HepG2 (cell line): ENCODE measurements at regions not wholly inside any gene's neighbourhood (a gene's known extent, or its start where the extent isn't known, plus 50 kb on each side); places are given as distances from the start of the nearest gene placed in this dataset.

Experiments used
- ATAC-seq: fragments of 200-7000 bp; cut with Tn5 transposase; 3 replicates; pipeline ENCODE4 v1.9.1; 2020; ENCODE audit warnings: mild to moderate bottlenecking, moderate library complexity
- BruUV-seq: library from RNA; stranded (reverse); fragments of 400-500 nt; replicated peaks from 2 replicates; lab custom pipeline; 2021; lab: Mats Ljungman, UMichigan
- CTCF ChIA-PET: fragments of 300-600 bp; formaldehyde crosslinking; extraction: SDS; loops from one replicate; lab custom pipeline; 2021; ENCODE audit warnings: low total read pairs, inconsistent platforms, low intra/inter-chr PET ratio; lab: Yijun Ruan, JAX
- POLR2A ChIA-PET: fragments of 350-600 bp; sonication (Branson Sonifier 250); formaldehyde crosslinking; loops from one replicate; lab custom pipeline; 2020; ENCODE audit warnings: antibody characterized with exemption, inconsistent platforms; lab: Yijun Ruan, JAX
- DNase-seq: peaks from one replicate; pipeline ENCODE4 v3.0.0-alpha.2; 2015; ENCODE audit warnings: low spot score
- FAIRE-seq: peaks from 3 replicates; lab custom pipeline; 2011; peaks lifted over from hg19 to GRCh38; lab: Jason Lieb, UNC
- H2AFZ ChIP-seq: one replicate; pipeline ENCODE4 v1.6.1; 2011; ENCODE audit warnings: low read length, inconsistent platforms
- H3K27ac ChIP-seq: fragments of 300-600 bp; 3 replicates; pipeline ENCODE4 v1.8.0; 2011; ENCODE audit warnings: mixed run types, mild to moderate bottlenecking, mixed read lengths, low read length, inconsistent platforms; ENCODE audit not compliant: insufficient read depth; ENCODE audit errors: extremely low read length
- H3K27me3 ChIP-seq, 2 experiments: fragments of 200-600 bp in 1 of 2; 2 replicates in 1 of 2; 3 replicates in 1 of 2; pipeline versions ENCODE4 v1.6.0 to v1.8.0; 2011; ENCODE audit warnings: low read length in 2 of 2, mild to moderate bottlenecking in 2 of 2, moderate library complexity in 2 of 2, inconsistent platforms in 1 of 2; ENCODE audit not compliant: insufficient read depth in 2 of 2, control insufficient read depth in 1 of 2
- H3K36me3 ChIP-seq, 2 experiments: fragments of 200-600 bp in 1 of 2; replicated peaks in 1 of 2; 2 replicates in 1 of 2; 3 replicates in 1 of 2; pipeline versions ENCODE4 v1.5.1 to v1.8.0; 2011; ENCODE audit warnings: low read length in 2 of 2, inconsistent platforms in 1 of 2; ENCODE audit not compliant: insufficient read depth in 2 of 2, control insufficient read depth in 1 of 2
- H3K4me1 ChIP-seq: 2 replicates; pipeline ENCODE4 v1.5.1; 2012; ENCODE audit warnings: low read length, inconsistent platforms; ENCODE audit not compliant: insufficient read depth
- H3K4me2 ChIP-seq: 2 replicates; pipeline ENCODE4 v1.6.0; 2011; ENCODE audit warnings: low read depth, low read length, inconsistent platforms
- H3K4me3 ChIP-seq, 3 experiments: fragments of 200-600 bp in 1 of 3; sonication (generic), shearing (Covaris generic) in 1 of 3; replicated peaks in 1 of 3; 2 replicates each; pipeline ENCODE4 v1.5.1; 2011 to 2016; ENCODE audit warnings: low read length in 3 of 3, inconsistent platforms in 2 of 3, low read depth in 2 of 3, mild to moderate bottlenecking in 2 of 3, control low read depth in 1 of 3, mixed read lengths in 1 of 3; ENCODE audit not compliant: insufficient read depth in 1 of 3
- H3K79me2 ChIP-seq: one replicate; pipeline ENCODE4 v1.6.1; 2011; ENCODE audit warnings: low read length, inconsistent platforms; ENCODE audit not compliant: insufficient read depth
- H3K9ac ChIP-seq: 2 replicates; pipeline ENCODE4 v1.6.0; 2011; ENCODE audit warnings: mild to moderate bottlenecking, low read depth, low read length, inconsistent platforms; ENCODE audit not compliant: insufficient read depth
- H3K9me3 ChIP-seq: 2 replicates; pipeline ENCODE4 v1.5.1; 2012; ENCODE audit warnings: mild to moderate bottlenecking, low read length
- H4K20me1 ChIP-seq: 2 replicates; pipeline ENCODE4 v1.6.0; 2011; ENCODE audit warnings: inconsistent platforms, mild to moderate bottlenecking, low read length, moderate library complexity; ENCODE audit not compliant: insufficient read depth
- HIVEP1 ChIP-seq: sonication (generic); formaldehyde crosslinking; IDR thresholded peaks from 2 replicates; pipeline ENCODE4 v1.4.0; 2020; ENCODE audit warnings: mild to moderate bottlenecking, missing genetic modification reagents
- HNF4G ChIP-seq, 2 experiments: sonication (generic) in 1 of 2; formaldehyde crosslinking in 1 of 2; IDR thresholded peaks; 2 replicates each; pipeline versions ENCODE4 v1.4.0 to v1.6.1; 2011 to 2020; ENCODE audit warnings: borderline replicate concordance in 2 of 2, low read depth in 2 of 2, mild to moderate bottlenecking in 2 of 2, low read length in 1 of 2, missing genetic modification reagents in 1 of 2, moderate library complexity in 1 of 2
- SYNCRIP ChIP-seq: fragments of 200-400 bp; formaldehyde crosslinking; IDR thresholded peaks from 2 replicates; pipeline ENCODE4 v1.6.1; 2018; ENCODE audit warnings: mild to moderate bottlenecking, low read depth, low read length; ENCODE audit not compliant: insufficient read depth
- TEAD2 ChIP-seq: sonication (generic); formaldehyde crosslinking; IDR thresholded peaks from 2 replicates; pipeline ENCODE4 v1.9.0; 2021; ENCODE audit warnings: missing genetic modification reagents
- ZNF282 ChIP-seq: fragments of 450-650 bp; IDR thresholded peaks from 2 replicates; pipeline ENCODE4 v1.6.1; 2018; ENCODE audit not compliant: partially characterized antibody
- ZNF34 ChIP-seq: sonication (generic); formaldehyde crosslinking; IDR thresholded peaks from 2 replicates; pipeline ENCODE4 v1.4.0; 2020; ENCODE audit warnings: mild to moderate bottlenecking, missing genetic modification reagents, borderline replicate concordance
- ZNF367 ChIP-seq: sonication (generic); formaldehyde crosslinking; IDR thresholded peaks from 2 replicates; pipeline ENCODE4 v1.4.0; 2020; ENCODE audit warnings: missing genetic modification reagents, borderline replicate concordance
- WGBS: methylation state at CpG from one replicate; pipeline ENCODE4 v1.1.6; 2017; ENCODE audit warnings: low lambda C conversion rate; 5-methylcytosine and 5-hydroxymethylcytosine counted together
- in situ Hi-C: cut with HindIII; loops from 2 replicates; pipeline ENCODE4 v1.10.0; 2017; ENCODE audit warnings: low pct_unique_long_range_greater_than_20kb; ENCODE audit not compliant: extremely low pct_ligation_motif_present
- intact Hi-C: fragments of 100-400 bp; cut with micrococcal nuclease; formaldehyde crosslinking; loops from one replicate; pipeline ENCODE4 v1.10.0; 2022; ENCODE audit not compliant: unreplicated experiment
- TF ChIP-seq, protein P1 (sequence below): sonication (generic); formaldehyde crosslinking; IDR thresholded peaks from 2 replicates; pipeline ENCODE4 v1.4.0; 2020; ENCODE audit warnings: missing genetic modification reagents
- TF ChIP-seq, protein P2 (sequence below): sonication (generic); formaldehyde crosslinking; IDR thresholded peaks from 2 replicates; pipeline ENCODE4 v1.8.0; 2022; ENCODE audit warnings: missing genetic modification reagents, mild to moderate bottlenecking, borderline replicate concordance
- TF ChIP-seq, protein P3 (sequence below): sonication (generic); formaldehyde crosslinking; conservative IDR thresholded peaks from 2 replicates; pipeline ENCODE4 v1.8.0; 2022; ENCODE audit warnings: low read depth, missing genetic modification reagents
- TF ChIP-seq, protein P4 (sequence below): sonication (generic); formaldehyde crosslinking; IDR thresholded peaks from 2 replicates; pipeline ENCODE4 v1.5.1; 2020; ENCODE audit warnings: missing genetic modification reagents, mild to moderate bottlenecking, borderline replicate concordance

DNA sequence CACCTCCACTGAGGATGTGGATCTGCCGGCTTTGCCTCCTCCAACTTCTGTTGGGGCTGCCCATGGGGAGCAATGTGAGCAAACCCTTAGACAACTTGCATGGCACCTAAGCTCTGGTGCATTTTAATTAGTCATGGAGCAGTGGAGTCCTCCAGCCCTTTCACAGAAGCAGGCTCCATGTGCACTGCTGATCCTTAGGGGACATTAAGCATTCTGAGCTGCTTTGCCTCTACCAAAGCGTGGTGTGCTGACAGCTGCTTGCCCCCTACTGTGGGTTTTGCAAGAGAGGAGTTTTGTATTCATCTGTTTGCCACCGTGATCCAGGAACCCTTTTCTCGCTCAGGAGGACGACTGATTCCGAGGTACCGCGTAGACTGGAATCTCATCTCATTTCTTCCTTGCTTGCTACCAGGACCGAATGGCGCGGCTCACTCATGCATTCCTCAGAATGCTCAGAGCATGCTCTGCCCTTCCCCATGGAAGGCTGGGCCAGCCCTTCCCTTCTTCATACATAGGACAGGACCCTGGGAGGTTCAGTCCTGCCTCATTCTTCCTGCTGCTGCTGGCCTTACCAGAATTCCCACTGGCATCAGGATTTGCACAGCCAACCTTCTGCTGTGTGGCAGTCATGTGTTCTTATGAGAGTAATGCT is 432.5 kb downstream of the GADD45G start:
- CTCF ChIA-PET, result no interaction called here
- no peaks in the 10 kb centered on the region; a peak in 1 of 5 replicates for H3K27me3 ChIP-seq
- H4K20me1 ChIP-seq, result no peaks in the 10 kb centered on the region
- H3K27ac ChIP-seq, result no peak overlapping the region
- no peak overlapping the region for H3K9ac ChIP-seq
- H3K79me2 ChIP-seq, result no peaks in the 10 kb centered on the region
- DNase-seq (no peak), ATAC-seq (no peak), FAIRE-seq (no peak)
- H3K36me3 ChIP-seq, result no peaks in the 10 kb centered on the region
- H3K4me1 ChIP-seq, result no peaks in the 10 kb centered on the region
- in situ Hi-C loops (no loop called here), intact Hi-C loops (no loop called here)
- no peak overlapping the region for H3K4me2 ChIP-seq
- H3K4me3 ChIP-seq, result no peak overlapping the region
- H3K9me3 ChIP-seq, result no peaks in the 10 kb centered on the region
- no TSS peak for BruUV-seq
- TF ChIP-seq ZNF34 (CRISPR knock-in tag) (no peak), TEAD2 (CRISPR knock-in tag) (no peak), ZNF367 (no peak), SYNCRIP (no peak), ZNF282 (no peak), HIVEP1 (CRISPR knock-in tag) (no peak), HNF4G (IDR thresholded peaks at IDR 0.05; ENCODE audit: borderline replicate concordance, low read depth, low read length) (no peak), HNF4G (CRISPR knock-in tag; IDR thresholded peaks at IDR 0.05; ENCODE audit: borderline replicate concordance, low read depth) (no peak)
- TF ChIP-seq, protein P1, sequence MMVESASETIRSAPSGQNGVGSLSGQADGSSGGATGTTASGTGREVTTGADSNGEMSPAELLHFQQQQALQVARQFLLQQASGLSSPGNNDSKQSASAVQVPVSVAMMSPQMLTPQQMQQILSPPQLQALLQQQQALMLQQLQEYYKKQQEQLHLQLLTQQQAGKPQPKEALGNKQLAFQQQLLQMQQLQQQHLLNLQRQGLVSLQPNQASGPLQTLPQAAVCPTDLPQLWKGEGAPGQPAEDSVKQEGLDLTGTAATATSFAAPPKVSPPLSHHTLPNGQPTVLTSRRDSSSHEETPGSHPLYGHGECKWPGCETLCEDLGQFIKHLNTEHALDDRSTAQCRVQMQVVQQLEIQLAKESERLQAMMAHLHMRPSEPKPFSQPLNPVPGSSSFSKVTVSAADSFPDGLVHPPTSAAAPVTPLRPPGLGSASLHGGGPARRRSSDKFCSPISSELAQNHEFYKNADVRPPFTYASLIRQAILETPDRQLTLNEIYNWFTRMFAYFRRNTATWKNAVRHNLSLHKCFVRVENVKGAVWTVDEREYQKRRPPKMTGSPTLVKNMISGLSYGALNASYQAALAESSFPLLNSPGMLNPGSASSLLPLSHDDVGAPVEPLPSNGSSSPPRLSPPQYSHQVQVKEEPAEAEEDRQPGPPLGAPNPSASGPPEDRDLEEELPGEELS (CRISPR knock-in tag), result no peak
- TF ChIP-seq, protein P2, sequence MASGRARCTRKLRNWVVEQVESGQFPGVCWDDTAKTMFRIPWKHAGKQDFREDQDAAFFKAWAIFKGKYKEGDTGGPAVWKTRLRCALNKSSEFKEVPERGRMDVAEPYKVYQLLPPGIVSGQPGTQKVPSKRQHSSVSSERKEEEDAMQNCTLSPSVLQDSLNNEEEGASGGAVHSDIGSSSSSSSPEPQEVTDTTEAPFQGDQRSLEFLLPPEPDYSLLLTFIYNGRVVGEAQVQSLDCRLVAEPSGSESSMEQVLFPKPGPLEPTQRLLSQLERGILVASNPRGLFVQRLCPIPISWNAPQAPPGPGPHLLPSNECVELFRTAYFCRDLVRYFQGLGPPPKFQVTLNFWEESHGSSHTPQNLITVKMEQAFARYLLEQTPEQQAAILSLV (CRISPR knock-in tag), result no peak
- TF ChIP-seq, protein P3, sequence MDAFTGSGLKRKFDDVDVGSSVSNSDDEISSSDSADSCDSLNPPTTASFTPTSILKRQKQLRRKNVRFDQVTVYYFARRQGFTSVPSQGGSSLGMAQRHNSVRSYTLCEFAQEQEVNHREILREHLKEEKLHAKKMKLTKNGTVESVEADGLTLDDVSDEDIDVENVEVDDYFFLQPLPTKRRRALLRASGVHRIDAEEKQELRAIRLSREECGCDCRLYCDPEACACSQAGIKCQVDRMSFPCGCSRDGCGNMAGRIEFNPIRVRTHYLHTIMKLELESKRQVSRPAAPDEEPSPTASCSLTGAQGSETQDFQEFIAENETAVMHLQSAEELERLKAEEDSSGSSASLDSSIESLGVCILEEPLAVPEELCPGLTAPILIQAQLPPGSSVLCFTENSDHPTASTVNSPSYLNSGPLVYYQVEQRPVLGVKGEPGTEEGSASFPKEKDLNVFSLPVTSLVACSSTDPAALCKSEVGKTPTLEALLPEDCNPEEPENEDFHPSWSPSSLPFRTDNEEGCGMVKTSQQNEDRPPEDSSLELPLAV (CRISPR knock-in tag), result no peak
- TF ChIP-seq, protein P4, sequence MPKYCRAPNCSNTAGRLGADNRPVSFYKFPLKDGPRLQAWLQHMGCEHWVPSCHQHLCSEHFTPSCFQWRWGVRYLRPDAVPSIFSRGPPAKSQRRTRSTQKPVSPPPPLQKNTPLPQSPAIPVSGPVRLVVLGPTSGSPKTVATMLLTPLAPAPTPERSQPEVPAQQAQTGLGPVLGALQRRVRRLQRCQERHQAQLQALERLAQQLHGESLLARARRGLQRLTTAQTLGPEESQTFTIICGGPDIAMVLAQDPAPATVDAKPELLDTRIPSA (CRISPR knock-in tag), result no peak
- H2AFZ ChIP-seq, result no peak overlapping the region
- 74% methylated on average over 5 of the region's 11 CpGs for WGBS
- POLR2A ChIA-PET, result no interaction called here
